NT2/D1 (cell line): ENCODE measurements at regions not wholly inside any gene's neighbourhood (a gene's known extent, or its start where the extent isn't known, plus 50 kb on each side); places are given as distances from the start of the nearest gene placed in this dataset.
A peak's percentile ranks its signal among the peaks of the same experiment; 100 is the strongest.

Experiments used
- DNase-seq: peaks from one replicate; pipeline ENCODE4 v3.0.0-alpha.2; 2011; ENCODE audit warnings: low read depth, low spot score
- H3K27me3 ChIP-seq: 2 replicates; pipeline ENCODE4 v1.6.0; 2011; ENCODE audit warnings: mild to moderate bottlenecking; ENCODE audit not compliant: insufficient read length, insufficient read depth
- H3K36me3 ChIP-seq: 2 replicates; pipeline ENCODE4 v1.6.1; 2011; ENCODE audit warnings: mild to moderate bottlenecking, low read length, mixed read lengths; ENCODE audit not compliant: insufficient read depth, insufficient read length
- H3K4me1 ChIP-seq: 2 replicates; pipeline ENCODE4 v1.5.1; 2011; ENCODE audit not compliant: insufficient read depth, insufficient read length
- H3K4me3 ChIP-seq: 2 replicates; pipeline ENCODE4 v1.5.1; 2011; ENCODE audit warnings: low read depth; ENCODE audit not compliant: insufficient read length
- H3K9ac ChIP-seq: 2 replicates; pipeline ENCODE4 v1.6.0; 2011; ENCODE audit warnings: low read depth; ENCODE audit not compliant: insufficient read length
- H3K9me3 ChIP-seq: 2 replicates; pipeline ENCODE4 v1.5.1; 2011; ENCODE audit warnings: mild to moderate bottlenecking, low read length; ENCODE audit not compliant: insufficient read depth
- SUZ12 ChIP-seq: IDR thresholded peaks from 2 replicates; pipeline ENCODE4 v1.6.1; 2011; ENCODE audit not compliant: insufficient read length, insufficient read depth; ENCODE audit errors: extremely low read depth
- YY1 ChIP-seq: IDR thresholded peaks from 2 replicates; pipeline ENCODE4 v1.6.1; 2011; ENCODE audit not compliant: insufficient read length, insufficient read depth
- ZNF274 ChIP-seq: IDR thresholded peaks from 2 replicates; pipeline ENCODE4 v1.6.1; 2011; ENCODE audit warnings: mild to moderate bottlenecking, low read depth, low read length

- Histone ChIP-seq H3K36me3 (no peaks in the 10 kb centered on the region), H3K4me1 (no peaks in the 10 kb centered on the region), H3K27me3 (no peaks in the 10 kb centered on the region), H3K9me3 (no peaks in the 10 kb centered on the region), H3K9ac (no peak overlapping the region), H3K4me3 (no peak overlapping the region)
- no peak for TF ChIP-seq YY1
- no peak for TF ChIP-seq ZNF274
- TF ChIP-seq SUZ12: no peak
- DNase-seq: no peak
Observed at GRCh38 chr12:13811061-13811460, 170.3 kb downstream of the GRIN2B start.

DNA sequence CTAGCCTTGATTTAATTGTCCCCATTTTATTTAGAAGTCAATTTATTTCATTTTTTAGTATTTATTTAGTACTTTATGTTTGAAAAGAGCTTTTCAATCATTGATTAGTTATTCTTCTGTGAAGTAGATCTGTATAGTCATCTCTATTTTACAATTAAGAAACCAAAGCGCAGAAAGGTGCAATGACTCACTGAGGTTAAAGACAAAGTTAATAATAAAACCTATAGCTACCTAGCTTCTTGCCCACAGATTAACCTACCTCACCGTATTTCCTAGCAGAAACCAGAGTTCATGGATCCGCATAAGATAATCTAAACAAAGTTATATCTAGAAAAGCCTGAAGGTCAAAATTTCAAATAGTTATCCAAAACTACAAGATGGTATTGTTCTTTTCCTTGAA lies 176.4 kb downstream of the GRIN2B start:
- no peak overlapping the region for H3K4me3 ChIP-seq
- DNase-seq: no peak
- TF ChIP-seq YY1: no peak
- TF ChIP-seq ZNF274: no peak
- TF ChIP-seq SUZ12: no peak
- no peak overlapping the region for H3K9ac ChIP-seq
- H3K36me3 ChIP-seq: no peaks in the 10 kb centered on the region
- H3K9me3 ChIP-seq: no peaks in the 10 kb centered on the region
- H3K27me3 ChIP-seq: no peaks in the 10 kb centered on the region
- no peaks in the 10 kb centered on the region for H3K4me1 ChIP-seq

DNA sequence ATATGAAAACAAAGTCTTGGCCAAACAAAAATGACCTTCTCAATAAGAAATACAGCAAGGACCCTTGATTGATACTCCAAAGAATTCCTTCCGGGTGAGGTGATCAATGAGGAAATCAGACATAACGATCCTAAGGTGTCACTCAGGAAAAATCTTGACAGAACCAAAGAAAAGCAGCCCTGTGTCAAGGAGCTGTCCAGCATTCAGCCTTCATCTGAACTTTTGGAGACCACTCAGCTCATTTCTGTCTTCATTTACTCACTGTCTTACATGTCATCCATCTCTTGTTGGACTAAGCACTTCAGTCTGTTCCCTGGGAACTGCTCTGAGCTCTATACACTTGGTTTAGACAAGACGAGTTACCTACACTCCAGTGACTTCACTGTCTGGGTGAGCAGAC lies 179.9 kb downstream of the GRIN2B start:
- DNase-seq: no peak
- Histone ChIP-seq H3K9ac (no peak overlapping the region), H3K27me3 (no peaks in the 10 kb centered on the region), H3K4me1 (no peaks in the 10 kb centered on the region), H3K4me3 (no peak overlapping the region), H3K9me3 (no peaks in the 10 kb centered on the region), H3K36me3 (no peaks in the 10 kb centered on the region)
- TF ChIP-seq YY1 (no peak), SUZ12 (no peak), ZNF274 (no peak)

DNA sequence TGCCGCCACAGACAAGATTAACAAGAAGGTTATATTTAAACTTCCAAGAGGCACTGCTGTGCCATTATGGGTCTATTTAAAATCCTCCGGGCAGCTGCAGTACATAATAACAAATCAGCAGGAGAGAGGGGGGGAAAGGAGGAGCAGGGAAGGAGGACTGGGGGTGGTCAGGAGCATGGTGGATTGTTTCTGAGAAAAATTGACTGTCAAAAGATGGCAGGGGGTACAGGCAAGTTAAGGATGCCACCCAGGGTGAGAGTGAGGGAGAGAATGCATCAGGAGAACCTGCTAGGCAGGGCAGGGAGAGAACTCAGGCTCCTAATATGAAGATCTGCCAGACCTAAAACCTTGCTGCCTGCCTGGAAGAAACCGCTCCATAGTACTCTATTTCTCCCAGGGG lies 181.8 kb downstream of the GRIN2B start:
- Histone ChIP-seq H3K9me3 (no peaks in the 10 kb centered on the region), H3K36me3 (no peaks in the 10 kb centered on the region), H3K27me3 (no peaks in the 10 kb centered on the region), H3K9ac (no peak overlapping the region), H3K4me1 (no peaks in the 10 kb centered on the region), H3K4me3 (no peak overlapping the region)
- TF ChIP-seq SUZ12: no peak
- no peak for TF ChIP-seq ZNF274
- TF ChIP-seq YY1: no peak
- DNase-seq: peak; percentile 60

GRCh38 chr12:13798162-13798561 lies 183.2 kb downstream of the GRIN2B start:
- no peak for DNase-seq
- Histone ChIP-seq H3K4me3 (no peak overlapping the region), H3K36me3 (no peaks in the 10 kb centered on the region), H3K9me3 (no peaks in the 10 kb centered on the region), H3K9ac (no peak overlapping the region), H3K4me1 (no peaks in the 10 kb centered on the region), H3K27me3 (no peaks in the 10 kb centered on the region)
- TF ChIP-seq SUZ12: no peak
- no peak for TF ChIP-seq YY1
- no peak for TF ChIP-seq ZNF274

DNA sequence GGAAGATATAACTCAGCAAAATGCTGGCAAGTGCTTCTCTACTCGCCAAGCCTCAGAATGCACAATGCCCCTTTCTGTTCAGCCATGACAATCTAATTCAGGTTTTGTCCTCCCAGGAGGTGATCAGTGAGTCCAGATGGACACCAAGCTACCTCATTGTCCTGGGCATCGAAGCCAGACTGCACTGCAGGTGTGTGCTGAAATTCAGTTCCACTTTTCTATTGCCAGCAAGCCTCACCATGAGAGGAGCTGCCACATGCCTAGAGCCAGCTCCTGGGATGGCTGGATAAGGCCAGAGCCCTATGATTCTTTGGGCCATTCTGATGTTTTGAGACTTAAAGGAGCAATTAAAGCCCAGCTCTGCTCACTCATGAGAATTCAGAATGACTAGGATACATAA lies 186.7 kb downstream of the GRIN2B start:
- H3K36me3 ChIP-seq: no peaks in the 10 kb centered on the region
- H3K9ac ChIP-seq: no peak overlapping the region
- no peak for DNase-seq
- no peaks in the 10 kb centered on the region for H3K27me3 ChIP-seq
- no peak overlapping the region for H3K4me3 ChIP-seq
- TF ChIP-seq SUZ12 (no peak), ZNF274 (no peak), YY1 (no peak)
- H3K4me1 ChIP-seq: no peaks in the 10 kb centered on the region
- H3K9me3 ChIP-seq: no peaks in the 10 kb centered on the region

DNA sequence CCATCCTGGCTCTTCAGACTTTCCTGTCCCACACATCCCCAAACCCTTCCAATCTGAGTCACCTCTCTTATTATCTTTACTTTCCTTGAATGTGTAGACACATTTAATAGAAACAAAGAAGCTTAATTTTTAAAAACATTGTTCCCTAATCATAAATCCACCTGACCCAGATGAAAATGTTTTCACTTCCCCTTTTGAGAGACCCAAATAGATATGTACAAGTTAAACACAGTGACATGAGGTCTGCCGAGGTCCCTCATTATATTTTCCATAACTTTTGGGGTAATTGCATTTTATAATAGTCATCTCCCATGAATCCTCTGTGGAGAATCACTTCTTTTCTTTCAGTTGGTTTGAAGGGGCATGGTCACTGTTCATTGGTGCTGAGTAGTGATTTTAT lies 191.1 kb downstream of the GRIN2B start:
- no peaks in the 10 kb centered on the region for H3K4me1 ChIP-seq
- H3K27me3 ChIP-seq: no peaks in the 10 kb centered on the region
- DNase-seq: no peak
- no peaks in the 10 kb centered on the region for H3K9me3 ChIP-seq
- no peak overlapping the region for H3K4me3 ChIP-seq
- no peak overlapping the region for H3K9ac ChIP-seq
- TF ChIP-seq SUZ12 (no peak), ZNF274 (no peak), YY1 (no peak)
- H3K36me3 ChIP-seq: no peaks in the 10 kb centered on the region

DNA sequence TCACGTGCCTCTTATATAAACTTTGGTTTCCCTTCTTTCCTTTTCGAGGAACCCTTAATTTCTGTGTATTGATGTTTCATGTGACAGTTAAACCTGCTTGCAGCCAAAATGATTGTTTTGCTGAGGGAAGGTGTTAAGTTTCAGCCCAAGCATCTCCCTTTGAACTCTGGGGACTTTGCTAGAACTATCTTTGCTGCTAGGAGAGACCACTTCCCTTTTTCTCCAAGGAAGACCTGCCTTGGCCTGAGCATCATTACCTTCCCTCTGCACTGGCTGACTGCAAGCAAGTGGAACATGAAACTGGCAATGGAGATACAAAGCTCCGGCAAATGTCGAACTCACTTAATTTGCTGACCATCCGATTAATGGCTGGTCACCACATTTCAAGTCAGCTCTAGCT lies 192.8 kb downstream of the GRIN2B start:
- TF ChIP-seq ZNF274 (no peak), SUZ12 (no peak), YY1 (no peak)

More for the DNA sequence above, 192.8 kb downstream of the GRIN2B start:
- Histone ChIP-seq H3K9ac (no peak overlapping the region), H3K4me3 (no peak overlapping the region), H3K27me3 (no peaks in the 10 kb centered on the region), H3K9me3 (no peaks in the 10 kb centered on the region), H3K36me3 (no peaks in the 10 kb centered on the region), H3K4me1 (no peaks in the 10 kb centered on the region)
- no peak for DNase-seq
